ENCODE measurements at regions not wholly inside any gene's neighbourhood (a gene's known extent, or its start where the extent isn't known, plus 50 kb on each side); places are given as distances from the start of the nearest gene placed in this dataset.
"Not testable (repeated sequence)": the region's sequence is repeated elsewhere in the genome, so short reads cannot be mapped to it uniquely, and the experiment has no call there.

GRCh38 chr11:25628030-25628429 is 703.9 kb upstream of the ANO3 start:
- Histone ChIP-seq H3K36me3 (ENCODE audit: insufficient read depth, low read length, poor library complexity, severe bottlenecking) (no peaks in the 10 kb centered on the region), H3K4me3 (ENCODE audit: low read depth, low read length, poor library complexity, severe bottlenecking) (no peak overlapping the region), H3K9me3 (ENCODE audit: low read depth, low read length, poor library complexity, severe bottlenecking) (no peaks in the 10 kb centered on the region), H3K27ac (ENCODE audit: low read depth, low read length, poor library complexity, severe bottlenecking) (no peak overlapping the region), H3K4me1 (ENCODE audit: insufficient read depth, low read length, poor library complexity, severe bottlenecking) (no peaks in the 10 kb centered on the region), H3K27me3 (replicated peaks; ENCODE audit: insufficient read depth, low read depth, low read length, poor library complexity) (no peaks in the 10 kb centered on the region)
- TF ChIP-seq EZH2 (IDR thresholded peaks at IDR 0.05; ENCODE audit: borderline replicate concordance, low read depth, low read length, poor library complexity, severe bottlenecking): no peak
- intact Hi-C loops (cut with micrococcal nuclease; ENCODE audit: unreplicated experiment): no loop called here
- ChIA-PET CTCF (no interaction called here), POLR2A (ENCODE audit: low non-redundant PET) (no interaction called here)
- no peak for DNase-seq (ENCODE audit: low spot score)
- BruUV-seq (replicated peaks): no TSS peak

DNA sequence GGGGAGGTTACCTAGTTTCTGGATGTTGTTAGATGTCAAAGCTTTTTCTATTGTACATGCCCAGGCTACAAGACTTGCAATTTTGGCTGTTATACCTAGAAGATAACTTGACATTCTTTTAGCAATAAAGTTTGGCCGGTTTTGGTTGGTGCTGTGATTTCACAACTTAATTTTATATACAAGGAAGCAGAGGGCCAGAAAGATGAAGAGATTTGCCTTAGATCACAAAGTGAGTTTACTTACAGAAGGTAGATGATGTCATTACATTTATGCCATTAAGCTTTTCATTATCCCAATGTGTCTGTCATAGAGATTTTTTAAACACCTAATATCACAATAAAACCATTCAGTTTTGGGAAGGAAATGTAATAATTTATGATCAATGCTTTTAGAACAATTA is 698.7 kb upstream of the ANO3 start:
- no TSS peak for BruUV-seq (replicated peaks)
- no peaks in the 10 kb centered on the region for H3K4me1 ChIP-seq (ENCODE audit: insufficient read depth, low read length, poor library complexity, severe bottlenecking)
- POLR2A ChIA-PET (ENCODE audit: low non-redundant PET): no interaction called here
- no peaks in the 10 kb centered on the region for H3K9me3 ChIP-seq (ENCODE audit: low read depth, low read length, poor library complexity, severe bottlenecking)
- no peaks in the 10 kb centered on the region for H3K27me3 ChIP-seq (replicated peaks; ENCODE audit: insufficient read depth, low read depth, low read length, poor library complexity)
- intact Hi-C loops (cut with micrococcal nuclease; ENCODE audit: unreplicated experiment): no loop called here
- CTCF ChIA-PET: no interaction called here
- H3K4me3 ChIP-seq (ENCODE audit: low read depth, low read length, poor library complexity, severe bottlenecking): no peak overlapping the region
- H3K36me3 ChIP-seq (ENCODE audit: insufficient read depth, low read length, poor library complexity, severe bottlenecking): no peaks in the 10 kb centered on the region
- H3K27ac ChIP-seq (ENCODE audit: low read depth, low read length, poor library complexity, severe bottlenecking): no peak overlapping the region
- TF ChIP-seq, protein P1, sequence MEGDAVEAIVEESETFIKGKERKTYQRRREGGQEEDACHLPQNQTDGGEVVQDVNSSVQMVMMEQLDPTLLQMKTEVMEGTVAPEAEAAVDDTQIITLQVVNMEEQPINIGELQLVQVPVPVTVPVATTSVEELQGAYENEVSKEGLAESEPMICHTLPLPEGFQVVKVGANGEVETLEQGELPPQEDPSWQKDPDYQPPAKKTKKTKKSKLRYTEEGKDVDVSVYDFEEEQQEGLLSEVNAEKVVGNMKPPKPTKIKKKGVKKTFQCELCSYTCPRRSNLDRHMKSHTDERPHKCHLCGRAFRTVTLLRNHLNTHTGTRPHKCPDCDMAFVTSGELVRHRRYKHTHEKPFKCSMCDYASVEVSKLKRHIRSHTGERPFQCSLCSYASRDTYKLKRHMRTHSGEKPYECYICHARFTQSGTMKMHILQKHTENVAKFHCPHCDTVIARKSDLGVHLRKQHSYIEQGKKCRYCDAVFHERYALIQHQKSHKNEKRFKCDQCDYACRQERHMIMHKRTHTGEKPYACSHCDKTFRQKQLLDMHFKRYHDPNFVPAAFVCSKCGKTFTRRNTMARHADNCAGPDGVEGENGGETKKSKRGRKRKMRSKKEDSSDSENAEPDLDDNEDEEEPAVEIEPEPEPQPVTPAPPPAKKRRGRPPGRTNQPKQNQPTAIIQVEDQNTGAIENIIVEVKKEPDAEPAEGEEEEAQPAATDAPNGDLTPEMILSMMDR (conservative IDR thresholded peaks at IDR 0.05; ENCODE audit: low read depth, low read length): no peak
- TF ChIP-seq EZH2 (IDR thresholded peaks at IDR 0.05; ENCODE audit: borderline replicate concordance, low read depth, low read length, poor library complexity, severe bottlenecking): no peak
- no peak for DNase-seq (ENCODE audit: low spot score)

DNA sequence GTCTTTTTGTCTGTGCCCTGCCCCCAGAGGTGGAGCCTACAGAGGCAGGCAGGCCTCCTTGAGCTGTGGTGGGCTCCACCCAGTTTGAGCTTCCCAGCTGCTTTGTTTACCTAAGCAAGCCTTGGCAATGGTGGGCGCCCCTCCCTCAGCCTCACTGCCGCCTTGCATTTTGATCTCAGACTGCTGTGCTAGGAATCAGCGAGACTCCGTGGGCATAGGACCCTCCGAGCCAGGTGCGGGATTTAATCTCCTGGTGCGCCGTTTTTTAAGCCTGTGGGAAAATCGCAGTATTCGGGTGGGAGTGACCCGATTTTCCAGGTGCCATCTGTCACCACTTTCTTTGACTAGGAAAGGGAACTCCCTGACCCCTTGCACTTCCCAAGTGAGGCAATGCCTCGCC is 682.7 kb upstream of the ANO3 start:
- H3K4me3 ChIP-seq (ENCODE audit: low read depth, low read length, poor library complexity, severe bottlenecking); intact Hi-C loops (cut with micrococcal nuclease; ENCODE audit: unreplicated experiment); CTCF ChIA-PET; H3K4me1 ChIP-seq (ENCODE audit: insufficient read depth, low read length, poor library complexity, severe bottlenecking); H3K27ac ChIP-seq (ENCODE audit: low read depth, low read length, poor library complexity, severe bottlenecking); H3K36me3 ChIP-seq (ENCODE audit: insufficient read depth, low read length, poor library complexity, severe bottlenecking); DNase-seq (ENCODE audit: low spot score); H3K9me3 ChIP-seq (ENCODE audit: low read depth, low read length, poor library complexity, severe bottlenecking); H3K27me3 ChIP-seq (replicated peaks; ENCODE audit: insufficient read depth, low read depth, low read length, poor library complexity); BruUV-seq (replicated peaks): not testable (repeated sequence)
- POLR2A ChIA-PET (ENCODE audit: low non-redundant PET): interaction anchor here (0.6 kb wide), 1 partner anchor 414 kb away, joined by 12 read pairs; no protein-coding TSS in a partner anchor

GRCh38 chr11:25650319-25650718 is 681.6 kb upstream of the ANO3 start:
- BruUV-seq (replicated peaks): no TSS peak
- TF ChIP-seq, protein P1 (conservative IDR thresholded peaks at IDR 0.05; ENCODE audit: low read depth, low read length): no peak
- no peak for TF ChIP-seq EZH2 (IDR thresholded peaks at IDR 0.05; ENCODE audit: borderline replicate concordance, low read depth, low read length, poor library complexity, severe bottlenecking)
- Histone ChIP-seq H3K27ac (ENCODE audit: low read depth, low read length, poor library complexity, severe bottlenecking) (no peak overlapping the region), H3K9me3 (ENCODE audit: low read depth, low read length, poor library complexity, severe bottlenecking) (no peaks in the 10 kb centered on the region), H3K36me3 (ENCODE audit: insufficient read depth, low read length, poor library complexity, severe bottlenecking) (no peaks in the 10 kb centered on the region), H3K4me1 (ENCODE audit: insufficient read depth, low read length, poor library complexity, severe bottlenecking) (no peaks in the 10 kb centered on the region), H3K4me3 (ENCODE audit: low read depth, low read length, poor library complexity, severe bottlenecking) (no peak overlapping the region), H3K27me3 (replicated peaks; ENCODE audit: insufficient read depth, low read depth, low read length, poor library complexity) (no peaks in the 10 kb centered on the region)
- POLR2A ChIA-PET (ENCODE audit: low non-redundant PET): no interaction called here
- intact Hi-C loops (cut with micrococcal nuclease; ENCODE audit: unreplicated experiment): no loop called here
- CTCF ChIA-PET: no interaction called here
- no peak for DNase-seq (ENCODE audit: low spot score)
